Uterus (tissue), 3 donors: ENCODE measurements at regions not wholly inside any gene's neighbourhood (a gene's known extent, or its start where the extent isn't known, plus 50 kb on each side); places are given as distances from the start of the nearest gene placed in this dataset.

Source experiments
- DNase-seq, 2 donors: peaks; one replicate each; pipeline ENCODE4 v3.0.0-alpha.2; 2019 to 2020
- H3K27ac ChIP-seq, 2 donors: fragments of 200-600 bp; sonication (generic); 1 replicate in 1 of 2; 2 replicates in 1 of 2; pipeline ENCODE4 v1.5.1; 2016 to 2018
- H3K27me3 ChIP-seq, 2 donors: fragments of 200-600 bp; sonication (generic); one replicate each; pipeline ENCODE4 v1.5.1; 2018 to 2019; ENCODE audit warnings: control low read depth in 1 of 2
- H3K36me3 ChIP-seq, 2 donors: fragments of 200-600 bp; sonication (generic); one replicate each; pipeline ENCODE4 v1.5.1; 2019; ENCODE audit warnings: control low read depth in 1 of 2
- H3K4me1 ChIP-seq, 2 donors: fragments of 200-600 bp; sonication (generic); one replicate each; pipeline ENCODE4 v1.5.1; 2018 to 2019; ENCODE audit warnings: control low read depth in 1 of 2
- H3K4me3 ChIP-seq, 2 donors: fragments of 200-600 bp; sonication (generic); 1 replicate in 1 of 2; 2 replicates in 1 of 2; pipeline ENCODE4 v1.5.1; 2018 to 2019; ENCODE audit warnings: mild to moderate bottlenecking in 1 of 2
- H3K9me3 ChIP-seq, 2 donors: fragments of 200-600 bp; sonication (generic); one replicate each; pipeline ENCODE4 v1.5.1; 2019; ENCODE audit warnings: control low read depth in 1 of 2
- POLR2A ChIP-seq, 2 donors: fragments of 450-650 bp; IDR thresholded peaks; one replicate each; pipeline ENCODE4 v1.6.1; 2016; ENCODE audit warnings: antibody characterized with exemption in 2 of 2, mild to moderate bottlenecking in 1 of 2, moderate library complexity in 1 of 2
- intact Hi-C: fragments of 100-400 bp; cut with DNase I; formaldehyde crosslinking; loops from one replicate; pipeline ENCODE4 v1.15.1; 2023; ENCODE audit warnings: low total_unique reads
- TF ChIP-seq, protein P1 (sequence below), 4 experiments: fragments of 200-600 bp in 2 of 4; fragments of 450-650 bp in 2 of 4; sonication (generic) in 2 of 4; IDR thresholded peaks; one replicate each; pipeline ENCODE4 v1.5.1; 2016 to 2019; ENCODE audit warnings: antibody characterized with exemption in 4 of 4, mild to moderate bottlenecking in 2 of 4, moderate library complexity in 1 of 4
- donor health status: DM: yes; HTN: yes; CAD: no.

DNA sequence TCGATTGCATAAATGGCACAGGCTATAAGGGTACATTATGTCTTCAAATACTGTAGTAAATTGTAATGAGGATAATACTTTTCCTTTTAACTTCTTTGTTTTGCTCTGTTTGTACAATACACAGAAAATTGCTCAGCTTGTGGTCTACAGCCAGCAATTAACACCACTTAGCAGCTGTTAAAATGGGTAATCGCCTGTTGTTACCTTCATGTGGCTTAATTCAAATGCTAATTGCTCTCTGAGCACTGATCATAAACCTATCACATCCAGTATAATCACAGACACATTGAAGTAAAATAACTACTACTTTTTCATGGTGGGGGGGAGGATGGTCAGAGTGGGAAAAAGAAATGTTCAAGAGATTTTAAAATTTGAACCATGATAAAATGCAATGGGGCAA is 1164.1 kb upstream of the CNTN5 start:
- H3K4me3 ChIP-seq, result no peak overlapping the region
- no peak for DNase-seq

DNA sequence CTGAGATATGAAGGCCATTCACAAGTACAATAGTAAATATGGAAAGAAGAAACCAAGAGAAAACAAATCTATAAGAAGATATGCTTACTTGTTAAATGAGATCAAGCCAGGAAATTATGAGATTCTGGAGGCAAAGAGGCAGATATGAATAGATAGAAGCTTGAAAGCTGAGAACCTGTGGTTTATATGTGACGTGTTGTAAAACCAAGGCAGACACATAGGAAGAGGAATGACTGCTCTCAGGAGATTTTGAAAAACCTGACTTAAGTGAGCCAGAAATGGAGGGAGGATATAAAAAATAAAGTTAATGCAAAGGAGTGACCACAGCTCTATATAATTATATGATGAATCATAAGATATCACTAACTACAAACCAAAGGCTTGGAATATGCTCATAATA is 1160.5 kb upstream of the CNTN5 start:
- H3K27me3 ChIP-seq, result no peaks in the 10 kb centered on the region
- H3K27ac ChIP-seq, result no peak overlapping the region
- no peak for DNase-seq
- H3K36me3 ChIP-seq, result no peaks in the 10 kb centered on the region
- no peak overlapping the region for H3K4me3 ChIP-seq
- TF ChIP-seq POLR2A (IDR thresholded peaks at IDR 0.05), result no peak
- TF ChIP-seq, protein P1, sequence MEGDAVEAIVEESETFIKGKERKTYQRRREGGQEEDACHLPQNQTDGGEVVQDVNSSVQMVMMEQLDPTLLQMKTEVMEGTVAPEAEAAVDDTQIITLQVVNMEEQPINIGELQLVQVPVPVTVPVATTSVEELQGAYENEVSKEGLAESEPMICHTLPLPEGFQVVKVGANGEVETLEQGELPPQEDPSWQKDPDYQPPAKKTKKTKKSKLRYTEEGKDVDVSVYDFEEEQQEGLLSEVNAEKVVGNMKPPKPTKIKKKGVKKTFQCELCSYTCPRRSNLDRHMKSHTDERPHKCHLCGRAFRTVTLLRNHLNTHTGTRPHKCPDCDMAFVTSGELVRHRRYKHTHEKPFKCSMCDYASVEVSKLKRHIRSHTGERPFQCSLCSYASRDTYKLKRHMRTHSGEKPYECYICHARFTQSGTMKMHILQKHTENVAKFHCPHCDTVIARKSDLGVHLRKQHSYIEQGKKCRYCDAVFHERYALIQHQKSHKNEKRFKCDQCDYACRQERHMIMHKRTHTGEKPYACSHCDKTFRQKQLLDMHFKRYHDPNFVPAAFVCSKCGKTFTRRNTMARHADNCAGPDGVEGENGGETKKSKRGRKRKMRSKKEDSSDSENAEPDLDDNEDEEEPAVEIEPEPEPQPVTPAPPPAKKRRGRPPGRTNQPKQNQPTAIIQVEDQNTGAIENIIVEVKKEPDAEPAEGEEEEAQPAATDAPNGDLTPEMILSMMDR (IDR thresholded peaks at IDR 0.05), result no peak
- no peaks in the 10 kb centered on the region for H3K9me3 ChIP-seq
- no peaks in the 10 kb centered on the region for H3K4me1 ChIP-seq
- intact Hi-C loops, result no loop called here

More for the DNA sequence above, 1164.1 kb upstream of the CNTN5 start:
- no peak for TF ChIP-seq POLR2A (IDR thresholded peaks at IDR 0.05)
- no peaks in the 10 kb centered on the region for H3K9me3 ChIP-seq
- no peaks in the 10 kb centered on the region for H3K36me3 ChIP-seq
- intact Hi-C loops, result no loop called here
- no peak overlapping the region for H3K27ac ChIP-seq
- H3K27me3 ChIP-seq, result no peaks in the 10 kb centered on the region
- H3K4me1 ChIP-seq, result no peaks in the 10 kb centered on the region

DNA sequence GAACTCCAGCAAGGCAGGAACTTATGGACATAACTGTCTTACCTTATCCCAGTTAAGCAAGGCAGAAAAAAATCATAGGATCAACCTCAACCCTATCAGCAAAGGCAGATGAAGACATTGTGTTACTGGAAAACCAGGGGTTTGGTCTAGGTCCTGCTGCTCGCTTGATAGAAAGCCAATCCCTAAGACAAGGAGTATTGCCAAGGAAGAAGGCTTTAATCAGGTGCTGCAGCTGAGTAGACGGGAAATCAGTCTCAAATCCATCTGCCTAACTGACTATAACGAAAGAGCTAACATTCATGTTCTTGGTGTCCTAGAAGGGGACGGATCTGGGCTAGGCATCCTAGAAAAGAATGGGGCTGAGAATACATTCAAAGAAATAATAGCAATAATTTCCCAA is 1158.7 kb upstream of the CNTN5 start:
- Histone ChIP-seq H3K9me3 (no peaks in the 10 kb centered on the region), H3K36me3 (no peaks in the 10 kb centered on the region), H3K4me3 (no peak overlapping the region), H3K27ac (no peak overlapping the region), H3K27me3 (no peaks in the 10 kb centered on the region), H3K4me1 (no peaks in the 10 kb centered on the region)
- no peak for DNase-seq
- intact Hi-C loops, result no loop called here
- TF ChIP-seq, protein P1 (IDR thresholded peaks at IDR 0.05), result no peak
- TF ChIP-seq POLR2A (IDR thresholded peaks at IDR 0.05), result no peak

DNA sequence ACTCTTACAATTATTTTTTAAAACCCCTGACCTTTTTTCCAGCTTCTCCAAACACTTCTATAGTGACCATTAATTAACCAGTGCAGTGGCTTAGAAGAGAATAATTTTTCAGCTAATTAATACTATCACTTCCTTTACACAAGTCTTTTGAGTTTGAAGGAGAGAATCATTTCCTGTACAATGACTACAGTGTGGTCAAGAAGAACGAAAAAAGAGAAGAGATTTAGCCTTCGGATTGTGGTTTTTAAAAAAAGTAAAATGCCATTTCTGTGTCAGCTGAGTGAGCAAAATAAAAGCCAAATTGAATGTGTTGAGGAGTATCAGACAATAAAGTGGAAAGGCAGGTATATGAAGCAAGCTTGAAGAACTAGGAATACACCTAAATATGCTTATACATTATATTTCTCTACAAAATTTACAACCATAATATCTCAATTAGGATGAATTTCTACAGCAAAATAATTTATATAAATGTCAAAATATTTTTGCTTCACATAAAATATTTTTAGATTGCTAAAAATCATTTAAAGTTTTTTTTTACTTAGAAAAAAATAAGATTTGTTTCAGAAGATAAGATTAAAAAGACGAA is 1155.2 kb upstream of the CNTN5 start:
- intact Hi-C loops, result no loop called here
- no peak for DNase-seq
- no peak overlapping the region for H3K4me3 ChIP-seq
- TF ChIP-seq POLR2A (IDR thresholded peaks at IDR 0.05), result no peak
- TF ChIP-seq, protein P1 (IDR thresholded peaks at IDR 0.05), result no peak
- no peak overlapping the region for H3K27ac ChIP-seq
- no peaks in the 10 kb centered on the region for H3K36me3 ChIP-seq
- no peaks in the 10 kb centered on the region for H3K27me3 ChIP-seq
- no peaks in the 10 kb centered on the region for H3K4me1 ChIP-seq
- H3K9me3 ChIP-seq, result no peaks in the 10 kb centered on the region

DNA sequence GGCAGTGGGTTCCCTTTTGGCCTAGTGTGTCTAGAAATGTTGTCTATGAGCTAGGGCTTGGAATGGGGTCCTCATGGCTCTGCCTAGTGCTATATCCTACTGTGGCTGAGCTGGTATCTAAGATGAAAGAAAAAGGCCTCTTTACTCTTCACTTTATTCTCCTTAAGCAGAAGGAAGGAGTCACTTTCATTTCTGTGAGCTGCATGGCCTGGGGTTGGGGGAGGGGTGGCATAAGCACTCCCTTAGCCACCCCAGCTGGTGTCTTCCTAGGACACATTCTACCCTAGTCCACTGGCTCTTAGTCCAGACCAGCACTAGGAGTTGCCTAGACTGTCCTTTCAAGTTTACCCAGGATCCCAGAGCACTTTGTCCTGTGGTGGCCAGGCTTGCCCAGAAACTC is 1148.9 kb upstream of the CNTN5 start:
- Histone ChIP-seq H3K27ac (no peak overlapping the region), H3K9me3 (no peaks in the 10 kb centered on the region), H3K4me3 (no peak overlapping the region), H3K4me1 (no peaks in the 10 kb centered on the region), H3K27me3 (no peaks in the 10 kb centered on the region), H3K36me3 (no peaks in the 10 kb centered on the region)
- no peak for DNase-seq
- TF ChIP-seq, protein P1 (IDR thresholded peaks at IDR 0.05), result no peak
- no peak for TF ChIP-seq POLR2A (IDR thresholded peaks at IDR 0.05)
- intact Hi-C loops, result no loop called here

DNA sequence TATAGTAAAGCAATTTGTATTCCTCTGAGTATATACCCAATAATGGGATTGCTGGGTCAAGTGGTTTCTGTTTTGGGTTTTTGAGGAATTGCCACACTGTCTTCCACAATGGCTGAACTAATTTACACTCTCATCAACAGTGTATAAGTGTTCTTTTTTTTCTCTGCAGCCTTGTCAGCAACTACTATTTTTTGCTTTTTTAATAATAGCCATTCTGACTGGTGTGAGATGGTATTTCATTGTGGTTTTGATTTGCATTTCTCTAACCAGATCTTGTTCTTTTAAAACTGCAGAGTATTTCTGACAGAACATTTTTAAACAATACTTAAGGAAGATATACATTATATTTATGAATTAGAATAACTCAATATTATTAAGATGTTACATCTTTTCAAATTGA is 1140.5 kb upstream of the CNTN5 start:
- intact Hi-C loops, result no loop called here
- TF ChIP-seq, protein P1 (IDR thresholded peaks at IDR 0.05), result no peak
- no peak for TF ChIP-seq POLR2A (IDR thresholded peaks at IDR 0.05)

More for the DNA sequence above, 1140.5 kb upstream of the CNTN5 start:
- Histone ChIP-seq H3K27me3 (no peaks in the 10 kb centered on the region), H3K4me1 (no peaks in the 10 kb centered on the region), H3K9me3 (no peaks in the 10 kb centered on the region), H3K36me3 (no peaks in the 10 kb centered on the region), H3K4me3 (no peak overlapping the region), H3K27ac (no peak overlapping the region)
- DNase-seq, result no peak
